Midbrain (tissue), 1 donor: ENCODE measurements at regions not wholly inside any gene's neighbourhood (a gene's known extent, or its start where the extent isn't known, plus 50 kb on each side); places are given as distances from the start of the nearest gene placed in this dataset.

Experiments
- DNase-seq: peaks from one replicate; lab custom pipeline; 2025; lab: John Stamatoyannopoulos, UW

GRCh38 chr1:201748335-201748734 lies 80.6 kb upstream of the IPO9 start:
- DNase-seq: no peak

GRCh38 chr1:201749059-201749690 lies 79.8 kb upstream of the IPO9 start:
- no peak for DNase-seq

GRCh38 chr1:201750120-201750519 lies 78.8 kb upstream of the IPO9 start:
- DNase-seq: no peak

DNA sequence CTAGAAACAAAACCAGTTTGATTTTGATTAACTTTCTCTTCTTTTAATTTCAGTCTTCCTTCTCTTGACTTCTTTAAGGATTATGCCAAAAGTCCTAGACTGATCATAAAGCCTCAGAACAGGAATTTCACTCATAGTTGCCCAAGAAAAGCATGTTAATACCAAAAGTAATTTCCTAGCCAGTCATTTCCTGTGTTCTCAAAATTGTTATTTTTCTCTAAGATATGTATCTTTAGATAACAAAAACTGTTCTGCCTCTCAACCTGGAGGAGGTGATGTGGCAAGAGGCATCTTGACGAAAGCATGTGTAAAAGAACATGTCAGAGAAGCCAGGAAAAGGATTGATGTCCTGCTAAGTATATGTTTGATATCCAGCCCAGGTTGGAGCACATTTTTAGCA lies 78.0 kb upstream of the IPO9 start:
- DNase-seq: no peak

DNA sequence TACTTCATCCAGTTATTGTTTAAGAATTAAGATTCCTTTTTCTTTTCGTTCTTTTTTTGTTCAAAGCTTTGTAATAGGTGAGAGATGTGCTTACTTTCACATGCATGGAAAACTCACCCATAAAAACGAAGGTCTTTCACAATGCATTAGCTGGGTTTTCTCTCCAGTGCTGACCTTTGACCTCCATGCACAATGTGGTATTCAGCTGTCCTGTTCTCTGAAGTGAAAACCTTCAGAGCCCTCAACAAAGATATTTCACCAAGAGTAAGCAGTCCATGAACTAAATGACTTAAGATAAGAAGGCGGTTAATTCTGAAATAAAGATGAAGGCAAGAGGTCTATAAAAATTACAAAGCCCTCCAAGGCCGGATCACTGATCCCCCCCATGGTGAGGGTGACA lies 77.1 kb upstream of the IPO9 start:
- no peak for DNase-seq

DNA sequence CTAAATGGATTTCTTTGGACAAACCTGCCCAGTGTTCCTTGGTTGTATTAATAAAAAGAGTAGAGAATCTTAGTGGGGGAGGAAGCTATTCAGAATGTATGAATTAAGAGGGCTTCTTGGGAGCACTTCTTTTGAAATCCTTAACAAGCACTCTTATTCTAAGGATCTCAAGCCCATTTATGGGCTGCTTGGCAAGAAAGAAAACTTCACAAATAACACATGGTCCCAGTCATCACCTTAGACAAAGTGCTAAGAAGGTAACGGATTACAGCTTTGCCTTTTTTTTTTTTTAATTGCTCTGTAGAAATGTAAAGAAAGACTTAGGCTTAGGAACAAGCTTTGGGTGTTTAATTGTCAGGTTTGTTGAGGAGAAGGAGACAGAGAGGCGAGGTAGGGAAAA lies 76.6 kb upstream of the IPO9 start:
- DNase-seq: no peak

DNA sequence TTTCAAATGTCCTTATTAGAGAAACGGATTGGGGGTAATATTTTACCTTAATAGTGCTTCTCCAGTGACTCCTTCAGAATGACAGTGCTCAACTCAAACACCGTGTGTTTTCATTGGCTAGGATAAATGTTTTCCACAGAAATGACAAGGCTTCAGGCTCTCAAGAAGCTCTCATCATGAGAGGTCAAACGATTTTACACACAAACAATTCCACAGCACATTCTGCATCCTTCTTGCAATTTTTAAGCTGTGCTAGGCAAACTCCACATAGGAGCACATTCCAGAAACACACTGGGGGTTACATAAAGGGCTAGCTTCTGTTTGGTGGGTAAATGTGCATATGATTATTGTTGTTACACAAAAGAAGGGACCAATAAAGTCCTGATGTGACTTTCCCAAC lies 75.5 kb upstream of the IPO9 start:
- DNase-seq: no peak

GRCh38 chr1:201754353-201754752 lies 74.6 kb upstream of the IPO9 start:
- no peak for DNase-seq

DNA sequence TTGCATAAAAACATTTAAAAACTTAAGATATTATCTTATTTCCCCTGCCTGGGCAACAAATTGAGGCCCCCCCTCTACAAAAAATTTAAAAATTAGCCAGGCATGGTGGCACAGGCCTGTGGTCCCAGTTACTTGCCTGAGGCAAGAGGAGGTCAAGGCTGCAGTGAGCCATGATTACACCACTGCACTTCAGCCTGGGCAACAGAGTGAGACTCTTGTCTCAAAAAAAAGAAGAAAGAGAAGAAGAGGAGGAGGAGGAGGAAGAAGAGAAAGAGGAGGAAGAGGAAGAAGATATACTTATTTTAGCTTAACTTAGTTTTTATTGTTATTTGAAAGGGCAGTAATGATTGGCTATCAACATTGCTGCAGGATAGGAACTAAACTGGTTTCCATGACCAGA lies 73.8 kb upstream of the IPO9 start:
- DNase-seq: no peak

- DNase-seq: peak; percentile 26
Observed at GRCh38 chr1:201756406-201756805, 72.6 kb upstream of the IPO9 start.

DNA sequence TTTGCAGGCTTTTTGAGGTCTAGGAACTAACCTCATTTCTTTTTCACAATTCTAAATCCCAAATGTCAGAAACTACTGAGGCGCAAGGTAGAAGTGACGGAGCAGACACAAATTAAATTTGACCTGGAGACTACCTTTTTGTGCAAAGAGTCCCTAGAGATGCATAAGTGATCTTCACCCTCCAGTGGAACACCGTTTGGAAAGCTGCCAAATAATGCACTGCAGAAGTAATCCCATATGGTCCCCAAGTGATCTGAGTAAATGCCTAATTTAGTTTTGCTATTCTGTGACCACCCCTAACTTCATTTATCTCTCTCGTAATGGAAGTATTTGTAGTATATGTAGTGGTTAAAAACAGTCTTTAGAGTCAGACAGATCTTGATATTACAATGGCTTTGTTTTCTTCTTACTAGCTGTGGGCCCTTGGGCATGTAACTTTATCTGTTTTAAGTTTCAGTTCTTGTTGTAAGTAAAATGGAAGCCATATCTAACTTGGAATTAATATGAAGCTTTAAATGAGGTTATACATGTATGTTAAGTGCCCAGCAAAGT lies 70.4 kb upstream of the IPO9 start:
- DNase-seq: no peak

GRCh38 chr1:201759194-201759815 lies 69.7 kb upstream of the IPO9 start:
- no peak for DNase-seq

DNA sequence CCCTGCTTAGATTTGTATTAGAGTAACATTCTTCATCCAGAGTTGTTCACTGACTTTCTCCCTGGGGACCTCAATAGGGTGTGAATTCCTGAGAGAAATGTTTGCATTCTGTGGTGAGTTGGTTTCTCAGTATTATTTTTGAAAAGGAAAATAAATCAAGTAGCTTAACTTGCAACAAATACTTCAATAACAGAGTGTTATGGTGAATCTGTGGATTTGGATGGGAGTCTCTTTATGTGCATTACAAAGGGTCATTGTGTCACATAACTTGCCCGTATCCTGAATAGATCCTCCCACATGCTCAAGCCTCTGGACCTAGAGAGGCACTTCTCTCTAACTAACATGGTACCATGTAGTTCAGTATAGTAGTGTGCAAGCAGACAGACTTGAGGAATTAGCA lies 68.4 kb upstream of the IPO9 start:
- peak; percentile 35 for DNase-seq

DNA sequence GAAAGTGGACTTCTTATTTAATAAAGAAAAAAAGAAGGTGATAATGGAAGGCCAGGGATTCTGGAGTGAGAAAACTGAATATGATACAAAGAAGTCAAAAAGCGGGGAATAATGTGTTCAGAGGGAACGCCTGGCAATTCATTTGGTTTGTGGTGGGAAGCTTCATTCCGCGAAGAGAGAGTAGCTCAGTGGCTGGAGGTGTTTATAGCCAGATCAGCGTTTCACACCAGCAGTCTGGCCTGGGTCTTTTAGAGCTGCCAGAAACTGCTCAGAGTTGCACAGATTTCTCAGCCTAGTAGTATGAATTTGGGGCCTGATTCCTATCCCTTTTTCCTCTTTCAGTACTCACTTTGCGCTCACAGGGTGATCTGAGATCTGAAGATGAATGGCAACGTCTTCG lies 67.8 kb upstream of the IPO9 start:
- DNase-seq: no peak

DNA sequence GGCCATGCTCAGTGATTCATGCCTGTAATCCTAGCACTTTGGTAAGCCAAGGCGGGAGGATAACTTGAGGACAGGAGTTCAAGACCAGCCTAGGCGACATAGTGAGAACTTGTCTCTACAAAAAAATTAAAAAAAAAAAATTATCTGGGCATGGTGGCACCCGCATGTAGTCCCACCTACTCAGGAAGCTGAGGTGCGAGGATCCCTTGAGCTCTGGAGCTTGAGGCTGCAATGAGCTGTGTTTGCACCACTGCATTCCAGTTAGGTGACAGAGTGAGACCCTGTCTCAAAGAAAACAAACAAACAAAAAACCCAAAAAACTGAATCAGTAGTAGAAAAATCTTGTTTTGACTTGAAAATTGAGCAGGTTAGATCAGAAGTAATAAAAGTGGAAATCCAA lies 67.1 kb upstream of the IPO9 start:
- no peak for DNase-seq

- no peak for DNase-seq
Observed at GRCh38 chr1:201762381-201762780, 66.6 kb upstream of the IPO9 start.

DNA sequence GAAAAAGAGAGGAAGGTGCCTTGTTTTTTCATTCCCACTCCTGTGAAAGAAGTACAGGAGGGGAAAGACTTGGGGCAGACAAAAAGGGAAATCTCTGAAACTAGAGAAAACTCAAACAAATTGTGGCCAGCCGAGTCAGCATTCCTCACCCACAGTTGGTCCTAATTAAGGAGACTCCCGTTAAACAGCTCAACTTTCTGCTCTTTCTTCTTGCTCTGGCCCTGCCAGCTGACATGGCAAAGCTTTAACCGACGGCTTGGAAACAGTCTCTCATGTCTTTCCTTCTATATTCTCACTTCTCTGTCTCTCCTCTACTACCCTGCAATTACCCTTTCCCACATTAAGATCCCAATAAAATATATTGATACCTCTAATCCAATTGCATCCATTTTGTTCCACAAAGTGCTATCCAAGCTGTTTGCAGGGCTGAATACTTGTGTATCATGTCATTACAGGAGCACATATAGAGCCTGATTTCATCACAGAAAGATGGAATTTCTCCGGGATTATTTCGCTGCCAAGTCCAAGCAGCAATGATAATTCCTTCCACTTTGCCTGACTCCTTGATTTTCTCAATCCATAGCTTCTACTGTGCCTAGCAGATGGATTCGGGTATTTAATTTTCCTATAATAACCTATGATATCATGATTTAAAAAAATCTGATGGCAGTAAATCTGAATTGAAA lies 65.4 kb upstream of the IPO9 start:
- DNase-seq: peak; percentile 33

- DNase-seq: no peak
Observed at GRCh38 chr1:201764166-201764565, 64.8 kb upstream of the IPO9 start.

- no peak for DNase-seq
Observed at GRCh38 chr1:201764579-201764978, 64.4 kb upstream of the IPO9 start.

GRCh38 chr1:201766131-201766866 lies 62.7 kb upstream of the IPO9 start:
- no peak for DNase-seq

DNA sequence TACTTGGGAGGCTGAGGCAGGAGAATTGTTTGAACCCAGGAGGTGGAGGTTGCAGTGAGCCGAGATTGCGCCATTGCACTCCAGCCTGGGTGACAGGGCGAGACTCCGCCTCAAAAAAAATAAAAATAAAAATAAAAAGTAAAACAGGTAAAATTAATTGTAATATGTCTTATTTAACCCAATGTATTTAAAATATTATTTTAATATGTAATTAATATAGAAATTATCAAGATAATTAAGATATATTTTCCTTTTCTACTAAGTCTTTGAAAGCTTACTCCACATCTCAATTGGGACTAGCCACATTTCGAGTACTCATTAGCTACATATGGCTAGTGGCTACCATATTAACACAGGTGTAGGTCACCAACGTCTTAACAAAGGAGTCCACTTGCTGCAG lies 61.6 kb upstream of the IPO9 start:
- DNase-seq: no peak

DNA sequence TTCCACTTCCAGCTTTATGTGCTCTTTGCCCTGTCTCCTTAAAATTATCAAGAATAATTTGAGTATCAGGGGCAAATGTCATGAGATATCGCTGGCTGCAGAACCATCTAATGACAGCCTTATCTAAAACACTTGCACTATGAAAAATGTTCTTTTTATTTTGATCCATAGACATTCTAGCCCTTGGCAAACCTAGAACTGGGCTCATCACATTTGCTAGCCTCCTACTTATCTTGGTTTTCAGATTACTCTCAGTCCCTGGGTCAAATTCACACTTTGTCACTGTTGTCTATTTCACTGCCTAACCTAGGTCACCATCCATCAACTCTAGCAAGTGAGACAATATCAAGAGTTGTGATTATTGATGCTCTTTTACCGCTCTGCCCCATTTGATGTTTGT lies 59.9 kb upstream of the IPO9 start:
- no peak for DNase-seq

DNA sequence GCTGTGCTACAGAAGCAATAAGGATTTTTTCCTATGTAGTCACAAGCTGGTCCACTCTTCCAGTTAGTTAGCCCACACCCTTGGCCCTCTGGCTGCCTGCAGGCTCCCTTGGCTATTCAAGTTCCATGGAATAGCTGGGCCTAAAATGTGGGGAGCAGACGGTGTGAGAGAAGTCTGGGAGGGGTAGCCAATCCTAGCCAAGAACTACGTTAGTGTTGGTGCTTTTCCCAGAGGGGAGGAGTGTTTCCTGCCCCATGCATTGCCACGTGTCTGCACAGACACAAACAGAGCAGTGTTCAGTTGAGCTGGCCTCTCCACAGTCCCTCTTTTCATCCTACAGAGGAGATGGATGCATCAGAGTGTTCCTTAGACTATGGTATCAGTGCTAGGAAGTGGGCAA lies 59.0 kb upstream of the IPO9 start:
- DNase-seq: peak; percentile 93
